ENCODE measurements at regions not wholly inside any gene's neighbourhood (a gene's known extent, or its start where the extent isn't known, plus 50 kb on each side); places are given as distances from the start of the nearest gene placed in this dataset.

- DNase-seq (ENCODE audit: low read depth, low spot score) (no peak), ATAC-seq (no peak)
- intact Hi-C loops (cut with micrococcal nuclease): no loop called here
- POLR2A ChIA-PET: no interaction called here
- Histone ChIP-seq H3K9me3 (ENCODE audit: control insufficient read depth in 1 of 2, insufficient read depth in 1 of 2, low read depth in 1 of 2, low read length in 2 of 2) (no peaks in the 10 kb centered on the region; a peak in 1 of 4 replicates), H3K36me3 (ENCODE audit: control insufficient read depth in 1 of 2, insufficient read depth in 2 of 2, low read length in 2 of 2) (peaks cover 0 to 9% of the 10 kb centered on the region in 2 experiments; a peak in 2 of 4 replicates), H2AFZ (ENCODE audit: low read depth, low read length, poor library complexity, severe bottlenecking) (no peak overlapping the region), H3K4me3 (replicated peaks in 1 of 2; ENCODE audit: low read depth in 1 of 2, low read length in 2 of 2) (no peak overlapping the region), H3K4me2 (ENCODE audit: low read length) (no peak overlapping the region), H3K79me2 (ENCODE audit: insufficient read depth, low read length) (peaks cover 31% of the 10 kb centered on the region), H4K20me1 (ENCODE audit: insufficient read depth) (no peaks in the 10 kb centered on the region), H3K9ac (ENCODE audit: low read length) (no peak overlapping the region), H3K4me1 (ENCODE audit: control insufficient read depth in 1 of 2, insufficient read depth in 2 of 2, low read length in 2 of 2) (peaks cover 4 to 17% of the 10 kb centered on the region in 2 experiments), H3K9me2 (ENCODE audit: insufficient read depth) (no peaks in the 10 kb centered on the region), H3K27me3 (ENCODE audit: insufficient read depth, low read length) (no peaks in the 10 kb centered on the region), H3K27ac (ENCODE audit: low read depth, low read length) (no peak overlapping the region)
- RAD21 ChIA-PET (ENCODE audit: low non-redundant PET in 1 of 2, low total read pairs in 2 of 2, uncharacterized antibody in 2 of 2, unreplicated experiment in 2 of 2): no interaction called here
- BruUV-seq (replicated peaks): no TSS peak
- CTCF ChIA-PET: no interaction called here
- TF ChIP-seq POLR2AphosphoS5 (IDR thresholded peaks at IDR 0.05; ENCODE audit: low read depth, low read length) (no peak), POLR2A (IDR thresholded peaks at IDR 0.05; ENCODE audit: borderline replicate concordance, extremely low read depth, insufficient read depth, insufficient read length) (no peak), ATF3 (IDR thresholded peaks at IDR 0.05) (no peak), RAD21 (IDR thresholded peaks at IDR 0.05; ENCODE audit: low read depth) (no peak), FOSL1 (IDR thresholded peaks at IDR 0.05; ENCODE audit: low read depth) (no peak), EZH2 (IDR thresholded peaks at IDR 0.05) (no peak), CEBPB (IDR thresholded peaks at IDR 0.05; ENCODE audit: low read depth) (no peak), CTCF (IDR thresholded peaks at IDR 0.05 in 2 of 3, conservative IDR thresholded peaks at IDR 0.05 in 1 of 3; ENCODE audit: borderline replicate concordance in 1 of 3, insufficient read depth in 1 of 3, low read depth in 2 of 3, low read length in 2 of 3) (no peak), REST (IDR thresholded peaks at IDR 0.05; ENCODE audit: low read depth) (no peak), SIN3A (IDR thresholded peaks at IDR 0.05; ENCODE audit: low read depth) (no peak), SRF (IDR thresholded peaks at IDR 0.05; ENCODE audit: low read depth) (no peak), ZFX (IDR thresholded peaks at IDR 0.05) (no peak), JUND (IDR thresholded peaks at IDR 0.05) (no peak), CBX3 (IDR thresholded peaks at IDR 0.05; ENCODE audit: low read depth) (no peak), TCF7L2 (IDR thresholded peaks at IDR 0.05; ENCODE audit: borderline replicate concordance, extremely low read depth, insufficient read depth, insufficient read length) (no peak)
Measured at GRCh38 chr13:99072941-99073340, 95.1 kb upstream of the DOCK9 start.

Data from HCT116 (cell line).